ENCODE measurements at regions not wholly inside any gene's neighbourhood (a gene's known extent, or its start where the extent isn't known, plus 50 kb on each side); places are given as distances from the start of the nearest gene placed in this dataset.

- intact Hi-C loops (cut with DNase I; ENCODE audit: low total_unique reads), result no loop called here
- H3K4me3 ChIP-seq (ENCODE audit: low read depth, poor library complexity, severe bottlenecking), result no peak overlapping the region
- DNase-seq (ENCODE audit: low spot score in 2 of 2), result no peak
- WGBS, 2 donors, result 76 to 87% methylated on average over 8 of the region's 8 CpGs
- TF ChIP-seq POLR2A (IDR thresholded peaks at IDR 0.05), result no peak
- TF ChIP-seq, protein P1, sequence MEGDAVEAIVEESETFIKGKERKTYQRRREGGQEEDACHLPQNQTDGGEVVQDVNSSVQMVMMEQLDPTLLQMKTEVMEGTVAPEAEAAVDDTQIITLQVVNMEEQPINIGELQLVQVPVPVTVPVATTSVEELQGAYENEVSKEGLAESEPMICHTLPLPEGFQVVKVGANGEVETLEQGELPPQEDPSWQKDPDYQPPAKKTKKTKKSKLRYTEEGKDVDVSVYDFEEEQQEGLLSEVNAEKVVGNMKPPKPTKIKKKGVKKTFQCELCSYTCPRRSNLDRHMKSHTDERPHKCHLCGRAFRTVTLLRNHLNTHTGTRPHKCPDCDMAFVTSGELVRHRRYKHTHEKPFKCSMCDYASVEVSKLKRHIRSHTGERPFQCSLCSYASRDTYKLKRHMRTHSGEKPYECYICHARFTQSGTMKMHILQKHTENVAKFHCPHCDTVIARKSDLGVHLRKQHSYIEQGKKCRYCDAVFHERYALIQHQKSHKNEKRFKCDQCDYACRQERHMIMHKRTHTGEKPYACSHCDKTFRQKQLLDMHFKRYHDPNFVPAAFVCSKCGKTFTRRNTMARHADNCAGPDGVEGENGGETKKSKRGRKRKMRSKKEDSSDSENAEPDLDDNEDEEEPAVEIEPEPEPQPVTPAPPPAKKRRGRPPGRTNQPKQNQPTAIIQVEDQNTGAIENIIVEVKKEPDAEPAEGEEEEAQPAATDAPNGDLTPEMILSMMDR (IDR thresholded peaks at IDR 0.05), result no peak
These were observed 64.0 kb upstream of the XPA start for GRCh38 chr9:97761056-97761598.

- intact Hi-C loops (cut with DNase I; ENCODE audit: low total_unique reads), result no loop called here
- DNase-seq (ENCODE audit: low spot score in 2 of 2), result no peak
- 86 to 87% methylated on average over 8 of the region's 8 CpGs for WGBS, 2 donors
- TF ChIP-seq, protein P1 (IDR thresholded peaks at IDR 0.05), result no peak
- TF ChIP-seq POLR2A (IDR thresholded peaks at IDR 0.05), result no peak
- H3K4me3 ChIP-seq (ENCODE audit: low read depth, poor library complexity, severe bottlenecking), result no peak overlapping the region
These were observed 64.7 kb upstream of the XPA start for GRCh38 chr9:97761879-97762278.

GRCh38 chr9:97763874-97764273 lies 66.7 kb upstream of the XPA start:
- H3K4me3 ChIP-seq (ENCODE audit: low read depth, poor library complexity, severe bottlenecking), result no peak overlapping the region
- no peak for DNase-seq (ENCODE audit: low spot score in 2 of 2)
- intact Hi-C loops (cut with DNase I; ENCODE audit: low total_unique reads), result no loop called here
- no peak for TF ChIP-seq POLR2A (IDR thresholded peaks at IDR 0.05)
- TF ChIP-seq, protein P1 (IDR thresholded peaks at IDR 0.05), result no peak
- WGBS, 2 donors, result 73 to 84% methylated on average over 4 of the region's 4 CpGs

GRCh38 chr9:97766092-97766491 lies 69.0 kb upstream of the XPA start:
- no peak overlapping the region for H3K4me3 ChIP-seq (ENCODE audit: low read depth, poor library complexity, severe bottlenecking)
- DNase-seq (ENCODE audit: low spot score in 2 of 2), result no peak
- 77 to 82% methylated on average over 2 of the region's 2 CpGs for WGBS, 2 donors
- intact Hi-C loops (cut with DNase I; ENCODE audit: low total_unique reads), result no loop called here
- TF ChIP-seq POLR2A (IDR thresholded peaks at IDR 0.05), result no peak
- TF ChIP-seq, protein P1 (IDR thresholded peaks at IDR 0.05), result no peak

GRCh38 chr9:97766610-97767009 lies 69.5 kb upstream of the XPA start:
- DNase-seq (ENCODE audit: low spot score in 2 of 2), result no peak
- intact Hi-C loops (cut with DNase I; ENCODE audit: low total_unique reads), result no loop called here
- WGBS, 2 donors, result 96 to 98% methylated on average over 3 of the region's 3 CpGs
- TF ChIP-seq, protein P1 (IDR thresholded peaks at IDR 0.05), result no peak
- TF ChIP-seq POLR2A (IDR thresholded peaks at IDR 0.05), result no peak
- no peak overlapping the region for H3K4me3 ChIP-seq (ENCODE audit: low read depth, poor library complexity, severe bottlenecking)

DNA sequence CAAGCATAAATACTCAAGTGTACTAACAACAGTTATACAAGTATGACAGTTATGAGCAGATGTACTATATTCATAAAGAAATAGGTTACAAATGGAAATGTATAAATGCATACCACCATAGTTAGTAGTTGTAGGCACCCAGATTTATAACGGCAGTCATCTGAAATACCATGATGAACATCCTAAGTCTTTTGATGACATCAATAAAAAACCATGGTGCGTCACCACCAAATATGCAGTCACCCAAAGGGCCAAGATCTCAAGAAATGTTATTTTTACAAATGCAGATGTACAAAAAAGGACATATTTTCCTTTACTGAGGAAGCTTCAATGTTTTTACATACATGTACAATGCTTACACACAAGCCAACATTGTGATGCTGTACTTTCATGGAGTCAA lies 70.8 kb upstream of the XPA start:
- DNase-seq (ENCODE audit: low spot score in 2 of 2), result no peak
- intact Hi-C loops (cut with DNase I; ENCODE audit: low total_unique reads), result no loop called here

More for the DNA sequence above, 70.8 kb upstream of the XPA start:
- no peak overlapping the region for H3K4me3 ChIP-seq (ENCODE audit: low read depth, poor library complexity, severe bottlenecking)
- WGBS, 2 donors, result 84 to 94% methylated on average over 2 of the region's 2 CpGs
- no peak for TF ChIP-seq POLR2A (IDR thresholded peaks at IDR 0.05)
- TF ChIP-seq, protein P1 (IDR thresholded peaks at IDR 0.05), result no peak

Data from lower leg skin (tissue), 4 donors.